ENCODE measurements at regions not wholly inside any gene's neighbourhood (a gene's known extent, or its start where the extent isn't known, plus 50 kb on each side); places are given as distances from the start of the nearest gene placed in this dataset.

DNA sequence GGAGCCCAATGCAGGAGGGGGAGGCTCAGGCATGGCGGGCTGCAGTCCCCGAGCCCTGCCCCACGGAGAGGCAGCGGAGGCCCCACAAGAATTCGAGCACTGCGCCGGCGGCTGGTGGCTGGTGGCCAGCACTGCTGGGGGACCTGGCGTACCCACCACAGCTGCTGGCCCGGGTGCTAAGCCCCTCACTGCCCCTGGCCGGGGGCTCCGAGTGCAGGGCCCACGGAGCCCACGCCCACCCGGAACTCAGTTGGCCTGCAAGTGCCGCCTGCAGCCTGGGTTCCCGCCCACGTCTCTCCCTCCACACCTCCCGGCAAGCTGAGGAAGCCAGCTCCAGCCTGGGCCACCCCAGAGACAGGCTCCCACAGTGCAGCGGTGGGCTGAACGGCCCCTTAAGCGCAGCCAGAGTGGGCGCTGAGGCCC lies 780.3 kb downstream of the DTWD2 start:
- TF ChIP-seq, protein P1, sequence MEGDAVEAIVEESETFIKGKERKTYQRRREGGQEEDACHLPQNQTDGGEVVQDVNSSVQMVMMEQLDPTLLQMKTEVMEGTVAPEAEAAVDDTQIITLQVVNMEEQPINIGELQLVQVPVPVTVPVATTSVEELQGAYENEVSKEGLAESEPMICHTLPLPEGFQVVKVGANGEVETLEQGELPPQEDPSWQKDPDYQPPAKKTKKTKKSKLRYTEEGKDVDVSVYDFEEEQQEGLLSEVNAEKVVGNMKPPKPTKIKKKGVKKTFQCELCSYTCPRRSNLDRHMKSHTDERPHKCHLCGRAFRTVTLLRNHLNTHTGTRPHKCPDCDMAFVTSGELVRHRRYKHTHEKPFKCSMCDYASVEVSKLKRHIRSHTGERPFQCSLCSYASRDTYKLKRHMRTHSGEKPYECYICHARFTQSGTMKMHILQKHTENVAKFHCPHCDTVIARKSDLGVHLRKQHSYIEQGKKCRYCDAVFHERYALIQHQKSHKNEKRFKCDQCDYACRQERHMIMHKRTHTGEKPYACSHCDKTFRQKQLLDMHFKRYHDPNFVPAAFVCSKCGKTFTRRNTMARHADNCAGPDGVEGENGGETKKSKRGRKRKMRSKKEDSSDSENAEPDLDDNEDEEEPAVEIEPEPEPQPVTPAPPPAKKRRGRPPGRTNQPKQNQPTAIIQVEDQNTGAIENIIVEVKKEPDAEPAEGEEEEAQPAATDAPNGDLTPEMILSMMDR (IDR thresholded peaks at IDR 0.05), result no peak
- no peak for TF ChIP-seq POLR2A (IDR thresholded peaks at IDR 0.05)

Data from Peyer's patch (tissue), 4 donors.